LNCaP clone FGC (cell line): ENCODE measurements at regions not wholly inside any gene's neighbourhood (a gene's known extent, or its start where the extent isn't known, plus 50 kb on each side); places are given as distances from the start of the nearest gene placed in this dataset.

Source experiments
- DNase-seq: peaks from one replicate; pipeline ENCODE4 v3.0.0-alpha.2; 2011; ENCODE audit warnings: low read depth
- H3K4me3 ChIP-seq: 2 replicates; pipeline ENCODE4 v1.5.1; 2011; ENCODE audit warnings: mild to moderate bottlenecking, low read depth, low read length, control low read depth
- CTCF ChIP-seq: IDR thresholded peaks from 2 replicates; pipeline ENCODE4 v1.5.1; 2012; ENCODE audit warnings: mild to moderate bottlenecking; ENCODE audit not compliant: control insufficient read depth, insufficient read depth; ENCODE audit errors: extremely low read depth

GRCh38 chr18:38067821-38068220, 502.2 kb upstream of the CELF4 start:
- TF ChIP-seq CTCF = no peak
- DNase-seq = no peak
- H3K4me3 ChIP-seq = no peak overlapping the region

DNA sequence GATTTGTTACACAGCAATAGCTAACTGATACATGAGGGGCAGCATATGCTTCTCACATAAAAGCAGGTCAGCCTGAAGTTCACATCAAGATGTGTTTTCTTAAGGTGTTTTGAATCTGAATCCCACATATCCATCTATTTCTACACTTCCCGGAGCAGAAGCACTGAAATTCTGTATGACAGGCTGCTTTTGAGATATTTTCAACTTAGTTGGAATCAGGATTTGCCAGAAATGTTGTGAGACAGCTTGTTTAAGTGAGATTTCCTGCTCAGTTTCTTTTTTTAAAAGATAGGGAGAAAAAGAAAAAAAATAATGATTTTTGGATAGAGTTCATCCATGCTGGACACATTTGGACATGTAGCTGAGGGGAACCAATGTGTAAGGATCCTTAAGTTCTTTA, 501.5 kb upstream of the CELF4 start:
- DNase-seq = no peak

GRCh38 chr18:38052879-38053590, 487.4 kb upstream of the CELF4 start:
- TF ChIP-seq CTCF = no peak
- DNase-seq = no peak
- H3K4me3 ChIP-seq = no peak overlapping the region

More for the DNA sequence above, 501.5 kb upstream of the CELF4 start:
- no peak overlapping the region for H3K4me3 ChIP-seq
- TF ChIP-seq CTCF = no peak

GRCh38 chr18:38047820-38048219, 482.2 kb upstream of the CELF4 start:
- TF ChIP-seq CTCF = peak; percentile 18; the same call in 1 of the 2 replicates
- no peak overlapping the region for H3K4me3 ChIP-seq
- no peak for DNase-seq

- DNase-seq = no peak
- no peak for TF ChIP-seq CTCF
- no peak overlapping the region for H3K4me3 ChIP-seq
Measured at GRCh38 chr18:38046651-38047050, 481.1 kb upstream of the CELF4 start.

DNA sequence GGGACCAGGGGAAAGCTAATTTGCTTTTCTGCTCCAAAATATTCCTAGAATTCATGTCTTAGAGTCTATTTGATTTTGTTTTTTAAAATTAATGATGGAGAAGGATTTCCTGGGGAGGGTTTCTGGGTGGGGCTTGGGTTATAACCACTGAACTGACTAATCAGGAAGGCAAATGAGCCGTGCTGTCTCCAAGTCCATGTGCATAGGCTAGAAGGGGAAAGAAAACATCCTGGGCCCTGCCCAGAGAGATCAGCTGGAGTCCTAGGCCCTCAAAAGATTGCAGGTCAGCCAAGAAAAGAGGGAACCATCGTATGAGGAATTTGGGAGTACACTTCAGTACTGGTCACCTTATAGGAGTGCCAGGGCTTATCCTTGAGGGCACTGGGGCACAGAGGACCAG, 480.2 kb upstream of the CELF4 start:
- no peak for DNase-seq

More for the DNA sequence above, 480.2 kb upstream of the CELF4 start:
- no peak for TF ChIP-seq CTCF
- no peak overlapping the region for H3K4me3 ChIP-seq
